AG04450 (cell line): ENCODE measurements at regions not wholly inside any gene's neighbourhood (a gene's known extent, or its start where the extent isn't known, plus 50 kb on each side); places are given as distances from the start of the nearest gene placed in this dataset.

ENCODE experiments used
- CTCF ChIA-PET: fragments of 300-600, 350-600 bp; formaldehyde crosslinking; extraction: SDS; loops from one replicate; lab custom pipeline; 2022; ENCODE audit warnings: antibody characterized with exemption, inconsistent platforms; lab: Charles Lee
- POLR2A ChIA-PET: fragments of 350-600 bp; formaldehyde crosslinking; extraction: SDS; loops from one replicate; lab custom pipeline; 2021; ENCODE audit warnings: antibody characterized with exemption, inconsistent platforms; lab: Yijun Ruan, JAX
- DNase-seq: peaks from one replicate; pipeline ENCODE4 v3.0.0-alpha.2; 2011; ENCODE audit warnings: low read depth, low spot score
- H3K27ac ChIP-seq: one replicate; pipeline ENCODE4 v1.5.1; 2012; ENCODE audit warnings: low read depth, low read length, control low read depth
- H3K27me3 ChIP-seq: one replicate; pipeline ENCODE4 v1.6.0; 2012; ENCODE audit warnings: low read length; ENCODE audit not compliant: control insufficient read depth, insufficient read depth
- H3K4me3 ChIP-seq: 2 replicates; pipeline ENCODE4 v1.5.1; 2011; ENCODE audit warnings: mild to moderate bottlenecking, low read depth, low read length, control low read depth
- H3K9me3 ChIP-seq: 2 replicates; pipeline ENCODE4 v1.5.1; 2012; ENCODE audit warnings: low read length; ENCODE audit not compliant: control insufficient read depth, insufficient read depth
- CTCF ChIP-seq: IDR thresholded peaks from 2 replicates; pipeline ENCODE4 v1.5.1; 2011; ENCODE audit warnings: low read depth, low read length, control low read depth, inconsistent platforms

- DNase-seq: no peak
- no peak for TF ChIP-seq CTCF
- no peak overlapping the region for H3K27ac ChIP-seq
- CTCF ChIA-PET: no interaction called here
- no peaks in the 10 kb centered on the region for H3K27me3 ChIP-seq
- H3K9me3 ChIP-seq: peaks cover 25% of the 10 kb centered on the region
- H3K4me3 ChIP-seq: no peak overlapping the region
- POLR2A ChIA-PET: no interaction called here
These were observed 747.1 kb downstream of the GALR1 start for GRCh38 chr18:77996737-77997136.

- ChIA-PET POLR2A (no interaction called here), CTCF (no interaction called here)
- no peak for TF ChIP-seq CTCF
- Histone ChIP-seq H3K27me3 (no peaks in the 10 kb centered on the region), H3K4me3 (no peak overlapping the region), H3K9me3 (peaks cover 23% of the 10 kb centered on the region), H3K27ac (no peak overlapping the region)
- DNase-seq: no peak
These were observed 752.2 kb downstream of the GALR1 start for GRCh38 chr18:78001811-78002210.

GRCh38 chr18:78006006-78006773 lies 756.5 kb downstream of the GALR1 start:
- ChIA-PET POLR2A (no interaction called here), CTCF (no interaction called here)
- Histone ChIP-seq H3K9me3 (peaks cover 21% of the 10 kb centered on the region), H3K4me3 (no peak overlapping the region), H3K27ac (no peak overlapping the region), H3K27me3 (no peaks in the 10 kb centered on the region)
- no peak for TF ChIP-seq CTCF
- DNase-seq: no peak

- ChIA-PET POLR2A (no interaction called here), CTCF (no interaction called here)
- no peak for DNase-seq
- no peak overlapping the region for H3K4me3 ChIP-seq
- no peak overlapping the region for H3K27ac ChIP-seq
- TF ChIP-seq CTCF: no peak
- no peaks in the 10 kb centered on the region for H3K27me3 ChIP-seq
- peaks cover 22% of the 10 kb centered on the region for H3K9me3 ChIP-seq
These were observed 757.2 kb downstream of the GALR1 start for GRCh38 chr18:78006774-78007260.

GRCh38 chr18:78010363-78010762 lies 760.7 kb downstream of the GALR1 start:
- no peak overlapping the region for H3K4me3 ChIP-seq
- no peaks in the 10 kb centered on the region for H3K27me3 ChIP-seq
- POLR2A ChIA-PET: no interaction called here
- CTCF ChIA-PET: no interaction called here
- H3K27ac ChIP-seq: no peak overlapping the region
- DNase-seq: no peak
- TF ChIP-seq CTCF: no peak
- H3K9me3 ChIP-seq: peaks cover 18% of the 10 kb centered on the region
